ACC112 (cell line): ENCODE measurements at regions not wholly inside any gene's neighbourhood (a gene's known extent, or its start where the extent isn't known, plus 50 kb on each side); places are given as distances from the start of the nearest gene placed in this dataset.
"Not testable (repeated sequence)": the region's sequence is repeated elsewhere in the genome, so short reads cannot be mapped to it uniquely, and the experiment has no call there.

Source experiments
- H2AFZ ChIP-seq: fragments of 200-600 bp; sonication (generic); one replicate; pipeline ENCODE4 v1.6.0; 2017; ENCODE audit warnings: antibody characterized with exemption, low read length; ENCODE audit not compliant: unreplicated experiment
- H3K27ac ChIP-seq: fragments of 200-600 bp; sonication (generic); 2 replicates; pipeline ENCODE4 v1.5.1; 2014; ENCODE audit warnings: low read depth, mild to moderate bottlenecking, antibody characterized with exemption, low read length, moderate library complexity
- H3K27me3 ChIP-seq: fragments of 200-600 bp; sonication (generic); 2 replicates; pipeline ENCODE4 v1.6.1; 2014; ENCODE audit warnings: mild to moderate bottlenecking, antibody characterized with exemption, low read length, moderate library complexity, mixed read lengths; ENCODE audit not compliant: insufficient read depth
- H3K36me3 ChIP-seq: fragments of 200-600 bp; sonication (generic); 2 replicates; pipeline ENCODE4 v1.6.1; 2016; ENCODE audit warnings: mild to moderate bottlenecking, antibody characterized with exemption, low read length, moderate library complexity, mixed read lengths; ENCODE audit not compliant: insufficient read depth
- H3K4me1 ChIP-seq: fragments of 200-600 bp; sonication (generic); one replicate; pipeline ENCODE4 v1.6.1; 2016; ENCODE audit warnings: low read length, mixed read lengths; ENCODE audit not compliant: insufficient read depth, unreplicated experiment, control insufficient read depth
- H3K4me3 ChIP-seq: fragments of 200-600 bp; sonication (generic); 2 replicates; pipeline ENCODE4 v1.5.1; 2014; ENCODE audit warnings: mild to moderate bottlenecking, low read depth, low read length
- H3K79me2 ChIP-seq: fragments of 200-600 bp; sonication (generic); one replicate; pipeline ENCODE4 v1.6.0; 2016; ENCODE audit warnings: low read length; ENCODE audit not compliant: control insufficient read depth, unreplicated experiment, insufficient read depth

DNA sequence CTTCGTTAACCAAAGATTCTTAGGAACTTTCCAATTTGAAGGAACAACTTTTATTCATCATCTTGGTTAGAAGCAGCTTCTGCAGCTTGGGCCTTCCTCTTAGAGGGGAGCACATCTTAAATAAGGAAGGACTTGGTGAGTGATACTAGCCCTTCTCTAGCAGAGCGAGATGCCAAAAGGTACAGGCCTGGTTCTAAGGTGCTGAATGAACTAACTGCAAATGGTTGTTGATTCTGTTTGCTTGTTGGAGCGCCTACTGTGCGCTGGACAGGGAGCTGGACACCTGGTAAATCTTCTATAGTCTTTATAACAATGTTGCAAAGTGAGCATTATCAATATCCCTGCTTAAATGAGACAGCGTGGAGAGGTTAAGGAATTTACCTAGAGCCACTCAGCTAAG lies 127.1 kb downstream of the MYCN start:
- H3K79me2 ChIP-seq, result no peaks in the 10 kb centered on the region
- no peak overlapping the region for H2AFZ ChIP-seq
- H3K36me3 ChIP-seq, result no peaks in the 10 kb centered on the region
- H3K27ac ChIP-seq, result no peak overlapping the region
- H3K27me3 ChIP-seq, result no peaks in the 10 kb centered on the region
- H3K4me3 ChIP-seq, result no peak overlapping the region
- no peaks in the 10 kb centered on the region for H3K4me1 ChIP-seq

DNA sequence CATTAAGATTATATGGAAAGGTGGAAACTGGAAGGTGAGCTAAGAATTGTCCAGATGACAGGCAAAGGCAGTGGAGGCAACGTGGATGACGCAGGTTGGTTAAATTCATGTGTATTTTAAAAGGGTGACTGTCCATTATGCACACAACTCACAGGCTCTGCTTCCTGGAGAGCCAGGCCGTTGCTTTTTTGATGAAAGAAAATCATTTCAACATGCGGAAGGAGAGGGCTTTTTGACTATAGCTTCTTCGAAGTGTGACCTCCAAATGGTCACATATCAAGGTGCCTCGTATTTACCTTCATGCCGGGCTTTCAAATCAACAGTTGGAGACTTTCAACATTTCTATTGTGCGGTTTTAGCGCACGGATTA lies 126.7 kb downstream of the MYCN start:
- Histone ChIP-seq H3K27ac (no peak overlapping the region), H3K4me1 (no peaks in the 10 kb centered on the region), H3K27me3 (no peaks in the 10 kb centered on the region), H3K36me3 (no peaks in the 10 kb centered on the region), H3K79me2 (no peaks in the 10 kb centered on the region), H2AFZ (no peak overlapping the region), H3K4me3 (no peak overlapping the region)

DNA sequence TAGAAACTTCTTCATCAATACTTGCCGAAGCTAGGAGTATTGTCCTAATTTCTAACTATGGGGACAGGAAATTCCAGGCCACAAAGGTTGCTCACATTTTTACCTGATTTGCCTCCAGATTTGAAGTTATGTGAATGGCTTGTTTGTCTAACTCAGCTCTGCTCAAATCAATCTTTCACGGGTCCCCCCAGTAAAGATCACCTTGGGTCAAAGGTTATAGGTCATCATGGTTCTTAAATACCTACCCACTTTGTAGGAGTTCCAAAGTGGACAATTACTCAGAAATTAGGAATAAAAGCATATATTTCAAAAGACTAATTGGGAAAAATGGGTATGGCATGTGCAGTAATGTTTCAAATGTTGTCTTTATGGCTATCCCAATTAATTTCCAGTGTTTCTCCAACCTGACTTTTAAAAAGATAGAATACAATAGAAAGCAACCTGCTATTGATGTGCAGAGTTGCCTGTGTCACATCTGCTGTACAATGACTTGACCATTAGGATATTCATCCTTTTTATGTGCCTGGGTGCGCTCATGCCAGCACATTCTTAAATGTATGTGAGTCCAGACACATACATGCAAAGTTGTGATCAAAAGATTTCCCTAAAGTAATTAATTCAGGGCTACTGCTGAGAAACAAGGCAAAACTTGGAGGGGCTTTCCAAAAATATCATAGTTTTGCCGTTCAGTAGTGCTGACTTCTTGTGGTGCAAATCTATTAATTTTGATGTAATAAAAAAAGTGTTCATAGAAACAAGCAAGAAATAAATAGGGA lies 126.1 kb downstream of the MYCN start:
- no peak overlapping the region for H2AFZ ChIP-seq
- H3K36me3 ChIP-seq, result no peaks in the 10 kb centered on the region
- H3K4me3 ChIP-seq, result no peak overlapping the region
- no peaks in the 10 kb centered on the region for H3K79me2 ChIP-seq
- H3K27ac ChIP-seq, result no peak overlapping the region
- H3K4me1 ChIP-seq, result no peaks in the 10 kb centered on the region
- no peaks in the 10 kb centered on the region for H3K27me3 ChIP-seq

GRCh38 chr2:16065272-16066069 lies 125.1 kb downstream of the MYCN start:
- H3K79me2 ChIP-seq, H3K27me3 ChIP-seq, H2AFZ ChIP-seq, H3K4me1 ChIP-seq, H3K36me3 ChIP-seq, H3K4me3 ChIP-seq, H3K27ac ChIP-seq: not testable (repeated sequence)

- Histone ChIP-seq H3K4me1 (no peaks in the 10 kb centered on the region), H3K27ac (no peak overlapping the region), H3K36me3 (no peaks in the 10 kb centered on the region), H3K4me3 (no peak overlapping the region), H2AFZ (no peak overlapping the region), H3K27me3 (no peaks in the 10 kb centered on the region), H3K79me2 (no peaks in the 10 kb centered on the region)
Observed at GRCh38 chr2:16064745-16065144, 124.4 kb downstream of the MYCN start.

GRCh38 chr2:16063955-16064633 lies 123.7 kb downstream of the MYCN start:
- H2AFZ ChIP-seq, result no peak overlapping the region
- H3K36me3 ChIP-seq, result no peaks in the 10 kb centered on the region
- no peaks in the 10 kb centered on the region for H3K4me1 ChIP-seq
- H3K27me3 ChIP-seq, result no peaks in the 10 kb centered on the region
- H3K4me3 ChIP-seq, result no peak overlapping the region
- H3K79me2 ChIP-seq, result no peaks in the 10 kb centered on the region
- no peak overlapping the region for H3K27ac ChIP-seq

DNA sequence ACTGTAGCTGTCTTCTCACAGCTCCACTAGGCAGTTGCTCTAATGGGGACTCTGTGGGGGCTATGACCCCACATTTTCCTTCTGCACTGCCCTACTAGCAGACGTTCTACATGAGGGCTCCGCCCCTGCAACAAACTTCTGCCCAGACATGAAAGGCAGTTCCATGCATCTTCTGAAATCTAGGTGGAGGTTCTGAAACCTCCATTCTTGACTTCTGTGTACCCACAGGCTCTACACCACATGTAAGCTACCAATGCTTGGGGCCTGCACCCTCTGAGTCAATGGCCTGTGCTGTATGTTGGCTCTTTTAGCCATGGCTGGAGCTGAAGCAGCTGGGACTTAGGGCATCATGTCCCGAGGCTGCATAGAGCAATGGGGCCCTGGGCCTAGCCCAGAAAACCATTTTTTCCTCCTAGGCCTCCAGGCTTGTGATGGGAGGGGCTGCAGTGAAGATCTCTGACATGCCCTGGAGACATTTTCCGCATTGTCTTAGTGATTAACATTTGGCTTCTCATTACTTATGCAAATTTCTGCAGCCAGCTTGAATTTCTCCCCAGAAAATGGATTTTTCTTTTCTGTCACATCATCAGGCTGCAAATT lies 123.0 kb downstream of the MYCN start:
- H3K27me3 ChIP-seq, result no peaks in the 10 kb centered on the region
- no peaks in the 10 kb centered on the region for H3K4me1 ChIP-seq
- H2AFZ ChIP-seq, result no peak overlapping the region
- H3K79me2 ChIP-seq, result no peaks in the 10 kb centered on the region
- no peak overlapping the region for H3K27ac ChIP-seq
- H3K4me3 ChIP-seq, result no peak overlapping the region
- H3K36me3 ChIP-seq, result no peaks in the 10 kb centered on the region

DNA sequence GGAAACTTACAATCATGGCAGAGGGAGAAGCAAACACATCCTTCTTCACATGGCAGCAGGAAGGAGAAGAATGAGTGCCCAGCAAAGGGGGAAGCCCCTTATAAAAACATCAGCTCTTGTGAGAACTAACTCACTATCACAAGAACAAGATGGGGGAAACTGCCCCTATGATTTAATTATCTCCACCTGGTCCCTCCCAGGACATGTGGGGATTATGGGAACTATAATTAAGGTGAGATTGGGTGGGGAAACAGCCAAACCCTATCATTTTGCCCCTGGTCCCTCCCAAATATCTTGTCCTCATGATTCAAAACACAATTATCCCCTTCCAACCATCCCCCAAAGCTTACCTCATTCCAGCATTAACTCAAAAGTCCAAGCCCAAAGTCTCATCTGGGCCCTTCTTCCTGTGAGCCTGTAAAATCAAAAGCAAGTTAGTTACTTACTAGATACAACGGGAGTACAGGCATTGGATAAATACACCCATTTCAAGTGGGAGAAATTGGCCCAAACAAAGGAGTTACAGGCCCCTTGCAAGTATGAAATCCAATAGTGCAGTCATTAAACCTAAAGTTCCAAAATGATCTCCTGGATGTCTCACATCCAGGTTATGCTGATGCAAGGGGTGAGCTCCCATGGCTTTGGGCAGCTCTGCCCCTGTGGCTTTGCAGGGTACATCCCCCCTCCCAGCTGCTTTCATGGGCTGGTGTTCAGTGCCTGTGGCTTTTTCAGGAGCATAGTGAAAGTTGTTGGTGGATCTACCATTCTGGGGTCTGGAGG lies 122.3 kb downstream of the MYCN start:
- no peaks in the 10 kb centered on the region for H3K4me1 ChIP-seq
- H3K36me3 ChIP-seq, result no peaks in the 10 kb centered on the region
- no peak overlapping the region for H3K27ac ChIP-seq
- H3K4me3 ChIP-seq, result no peak overlapping the region
- H2AFZ ChIP-seq, result no peak overlapping the region
- H3K79me2 ChIP-seq, result no peaks in the 10 kb centered on the region
- H3K27me3 ChIP-seq, result no peaks in the 10 kb centered on the region

DNA sequence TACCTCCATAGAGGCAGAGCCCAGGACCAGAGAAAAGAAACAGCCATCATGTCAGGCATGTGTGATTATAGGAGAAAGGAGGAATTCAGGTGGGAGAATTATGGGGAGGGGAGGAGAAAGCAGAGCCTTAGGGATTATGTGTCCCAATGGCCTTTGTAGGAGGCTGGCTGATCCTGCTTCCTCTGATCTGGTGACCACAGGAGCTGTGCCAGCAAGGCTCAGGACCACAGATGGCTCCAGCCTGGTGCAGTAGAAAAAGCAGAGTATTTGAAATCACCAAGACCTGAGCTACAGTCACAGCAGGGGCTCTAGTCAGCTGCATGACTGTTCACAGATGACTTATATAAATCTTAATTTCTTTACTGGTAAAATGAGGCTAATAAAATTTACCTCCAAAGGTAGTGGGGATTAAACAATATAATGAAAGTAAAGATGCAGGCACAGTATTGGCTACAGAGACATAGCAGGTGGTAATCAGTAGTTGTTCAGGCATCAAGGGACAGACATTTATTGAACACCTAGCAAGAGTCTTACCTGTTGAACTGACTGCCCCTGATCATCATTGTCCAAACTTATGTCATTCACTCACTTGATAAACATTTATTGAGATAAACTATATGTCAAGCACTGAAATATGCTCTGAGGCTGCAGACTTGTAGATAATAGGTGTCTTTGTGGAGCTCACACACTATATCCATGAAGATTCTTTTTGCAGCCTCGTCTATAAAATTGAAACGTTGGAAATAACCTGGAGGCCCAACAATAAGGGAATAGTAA lies 121.3 kb downstream of the MYCN start:
- H2AFZ ChIP-seq, result no peak overlapping the region
- no peaks in the 10 kb centered on the region for H3K27me3 ChIP-seq
- H3K4me1 ChIP-seq, result no peaks in the 10 kb centered on the region
- no peak overlapping the region for H3K4me3 ChIP-seq
- H3K36me3 ChIP-seq, result no peaks in the 10 kb centered on the region
- no peak overlapping the region for H3K27ac ChIP-seq
- no peaks in the 10 kb centered on the region for H3K79me2 ChIP-seq
